ENCODE measurements at regions not wholly inside any gene's neighbourhood (a gene's known extent, or its start where the extent isn't known, plus 50 kb on each side); places are given as distances from the start of the nearest gene placed in this dataset.
A peak's percentile ranks its signal among the peaks of the same experiment; 100 is the strongest.

GRCh38 chr2:7468955-7469354 is 551.7 kb downstream of the RNF144A start:
- no peak for DNase-seq (ENCODE audit: low read depth)

- no peak for DNase-seq (ENCODE audit: low read depth)
These were observed 554.0 kb downstream of the RNF144A start for GRCh38 chr2:7471185-7471584.

- no peak for DNase-seq (ENCODE audit: low read depth)
These were observed 555.3 kb downstream of the RNF144A start for GRCh38 chr2:7472465-7472864.

- DNase-seq (ENCODE audit: low read depth): no peak
These were observed 556.0 kb downstream of the RNF144A start for GRCh38 chr2:7473135-7473771.

- no peak for DNase-seq (ENCODE audit: low read depth)
These were observed 559.2 kb downstream of the RNF144A start for GRCh38 chr2:7476371-7476770.

GRCh38 chr2:7479603-7480002 is 562.4 kb downstream of the RNF144A start:
- no peak for DNase-seq (ENCODE audit: low read depth)

- DNase-seq (ENCODE audit: low read depth): no peak
These were observed 563.2 kb downstream of the RNF144A start for GRCh38 chr2:7480431-7480830.

GRCh38 chr2:7490672-7491071 is 573.5 kb downstream of the RNF144A start:
- no peak for DNase-seq (ENCODE audit: low read depth)

- no peak for DNase-seq (ENCODE audit: low read depth)
These were observed 575.5 kb downstream of the RNF144A start for GRCh38 chr2:7492719-7493118.

- no peak for DNase-seq (ENCODE audit: low read depth)
These were observed 580.0 kb downstream of the RNF144A start for GRCh38 chr2:7497178-7497577.

GRCh38 chr2:7499018-7499417 is 581.8 kb downstream of the RNF144A start:
- no peak for DNase-seq (ENCODE audit: low read depth)

- DNase-seq (ENCODE audit: low read depth): no peak
These were observed 585.1 kb downstream of the RNF144A start for GRCh38 chr2:7502336-7502735.

GRCh38 chr2:7508296-7508943 is 591.2 kb downstream of the RNF144A start:
- DNase-seq (ENCODE audit: low read depth): no peak

- DNase-seq (ENCODE audit: low read depth): no peak
These were observed 593.1 kb downstream of the RNF144A start for GRCh38 chr2:7510353-7510752.

GRCh38 chr2:7513834-7514233 is 596.6 kb downstream of the RNF144A start:
- DNase-seq (ENCODE audit: low read depth): no peak

- DNase-seq (ENCODE audit: low read depth): no peak
These were observed 598.1 kb downstream of the RNF144A start for GRCh38 chr2:7515327-7515726.

- DNase-seq (ENCODE audit: low read depth): no peak
These were observed 599.4 kb downstream of the RNF144A start for GRCh38 chr2:7516484-7517063.

- peak; percentile 4 for DNase-seq (ENCODE audit: low read depth)
These were observed 599.9 kb downstream of the RNF144A start for GRCh38 chr2:7517088-7517487.

GRCh38 chr2:7517851-7518250 is 600.6 kb downstream of the RNF144A start:
- no peak for DNase-seq (ENCODE audit: low read depth)

- no peak for DNase-seq (ENCODE audit: low read depth)
These were observed 606.4 kb downstream of the RNF144A start for GRCh38 chr2:7523481-7524120.

- DNase-seq (ENCODE audit: low read depth): no peak
These were observed 607.0 kb downstream of the RNF144A start for GRCh38 chr2:7524195-7524594.

GRCh38 chr2:7525746-7526145 is 608.5 kb downstream of the RNF144A start:
- DNase-seq (ENCODE audit: low read depth): no peak

GRCh38 chr2:7527165-7527722 is 610.0 kb downstream of the RNF144A start:
- DNase-seq (ENCODE audit: low read depth): no peak

Measured in activated T-cell treated with anti-CD3 and anti-CD28 coated beads for 1 hour (primary cell).